ENCODE measurements at regions not wholly inside any gene's neighbourhood (a gene's known extent, or its start where the extent isn't known, plus 50 kb on each side); places are given as distances from the start of the nearest gene placed in this dataset.

DNA sequence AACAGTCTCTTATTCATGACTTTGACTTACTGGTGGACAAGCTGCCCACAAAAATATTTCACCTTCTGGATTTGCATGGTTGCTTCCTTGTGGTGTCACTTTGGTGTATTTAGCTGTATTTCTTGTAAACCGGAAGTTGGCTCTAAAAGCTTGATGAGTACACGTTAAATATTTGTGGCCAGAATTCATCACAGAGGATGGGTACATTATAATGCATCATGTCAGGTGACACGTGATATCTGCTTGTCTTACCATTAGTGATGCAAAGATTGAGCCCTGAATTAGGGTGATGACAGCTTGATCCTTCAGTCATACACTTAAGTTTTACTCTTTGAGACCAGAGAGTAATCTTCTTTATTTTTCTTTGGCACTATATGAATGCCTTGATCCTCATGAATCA lies 188.3 kb upstream of the RPS6KA3 start:
- H3K27me3 ChIP-seq (replicated peaks; ENCODE audit: control insufficient read depth, insufficient read depth, low read length), result no peaks in the 10 kb centered on the region
- intact Hi-C loops (cut with micrococcal nuclease; ENCODE audit: unreplicated experiment), result no loop called here
- ChIA-PET CTCF (no interaction called here), POLR2A (no interaction called here)
- H3K36me3 Mint-ChIP-seq (ENCODE audit: insufficient read depth, unreplicated experiment), result no peaks in the 10 kb centered on the region
- TF ChIP-seq, protein P1, sequence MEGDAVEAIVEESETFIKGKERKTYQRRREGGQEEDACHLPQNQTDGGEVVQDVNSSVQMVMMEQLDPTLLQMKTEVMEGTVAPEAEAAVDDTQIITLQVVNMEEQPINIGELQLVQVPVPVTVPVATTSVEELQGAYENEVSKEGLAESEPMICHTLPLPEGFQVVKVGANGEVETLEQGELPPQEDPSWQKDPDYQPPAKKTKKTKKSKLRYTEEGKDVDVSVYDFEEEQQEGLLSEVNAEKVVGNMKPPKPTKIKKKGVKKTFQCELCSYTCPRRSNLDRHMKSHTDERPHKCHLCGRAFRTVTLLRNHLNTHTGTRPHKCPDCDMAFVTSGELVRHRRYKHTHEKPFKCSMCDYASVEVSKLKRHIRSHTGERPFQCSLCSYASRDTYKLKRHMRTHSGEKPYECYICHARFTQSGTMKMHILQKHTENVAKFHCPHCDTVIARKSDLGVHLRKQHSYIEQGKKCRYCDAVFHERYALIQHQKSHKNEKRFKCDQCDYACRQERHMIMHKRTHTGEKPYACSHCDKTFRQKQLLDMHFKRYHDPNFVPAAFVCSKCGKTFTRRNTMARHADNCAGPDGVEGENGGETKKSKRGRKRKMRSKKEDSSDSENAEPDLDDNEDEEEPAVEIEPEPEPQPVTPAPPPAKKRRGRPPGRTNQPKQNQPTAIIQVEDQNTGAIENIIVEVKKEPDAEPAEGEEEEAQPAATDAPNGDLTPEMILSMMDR (IDR thresholded peaks at IDR 0.05; ENCODE audit: insufficient read depth in 1 of 2, low read depth in 1 of 2, low read length in 1 of 2, severe bottlenecking in 1 of 2, unreplicated experiment in 1 of 2), result no peak
- no peaks in the 10 kb centered on the region for H3K9me3 ChIP-seq
- H3K4me1 Mint-ChIP-seq (ENCODE audit: low read depth, unreplicated experiment), result no peaks in the 10 kb centered on the region
- H3K27ac Mint-ChIP-seq (ENCODE audit: unreplicated experiment), result no peak overlapping the region
- H3K4me3 Mint-ChIP-seq (ENCODE audit: unreplicated experiment), result no peak overlapping the region
- H3K4me1 ChIP-seq, result no peaks in the 10 kb centered on the region
- no peak overlapping the region for H3K4me3 ChIP-seq (ENCODE audit: low read depth, low read length)
- no peak for DNase-seq
- no TSS peak for BruUV-seq (replicated peaks)
- H3K27me3 Mint-ChIP-seq (ENCODE audit: insufficient read depth, unreplicated experiment), result no peaks in the 10 kb centered on the region
- H3K36me3 ChIP-seq (ENCODE audit: control insufficient read depth, insufficient read depth, low read length), result no peaks in the 10 kb centered on the region
- no peaks in the 10 kb centered on the region for H3K9me3 Mint-ChIP-seq (ENCODE audit: unreplicated experiment)

DNA sequence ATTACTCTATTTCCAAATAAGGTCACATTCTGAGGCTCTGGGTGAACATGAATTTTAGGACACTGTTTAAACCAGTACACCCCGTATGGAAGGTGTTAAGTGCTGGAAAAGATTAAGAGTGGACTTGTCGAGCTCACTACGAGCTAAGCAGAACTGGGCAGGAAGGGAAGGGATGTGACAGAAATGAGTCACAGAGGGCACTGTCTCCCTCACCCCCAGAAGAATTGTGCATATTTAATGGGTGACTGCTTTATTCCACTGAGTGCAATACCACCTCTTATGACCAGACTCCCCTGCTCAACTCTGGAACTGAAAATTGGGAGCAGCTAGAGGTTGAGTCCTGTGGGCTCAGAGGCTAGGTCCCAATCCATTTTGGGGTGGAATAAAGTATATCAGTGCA lies 187.4 kb upstream of the RPS6KA3 start:
- intact Hi-C loops (cut with micrococcal nuclease; ENCODE audit: unreplicated experiment), result no loop called here
- Mint-ChIP-seq H3K27me3 (ENCODE audit: insufficient read depth, unreplicated experiment) (no peaks in the 10 kb centered on the region), H3K9me3 (ENCODE audit: unreplicated experiment) (no peaks in the 10 kb centered on the region), H3K4me3 (ENCODE audit: unreplicated experiment) (no peak overlapping the region), H3K36me3 (ENCODE audit: insufficient read depth, unreplicated experiment) (no peaks in the 10 kb centered on the region), H3K27ac (ENCODE audit: unreplicated experiment) (no peak overlapping the region), H3K4me1 (ENCODE audit: low read depth, unreplicated experiment) (no peaks in the 10 kb centered on the region)
- Histone ChIP-seq H3K27me3 (replicated peaks; ENCODE audit: control insufficient read depth, insufficient read depth, low read length) (no peaks in the 10 kb centered on the region), H3K4me1 (no peaks in the 10 kb centered on the region), H3K36me3 (ENCODE audit: control insufficient read depth, insufficient read depth, low read length) (no peaks in the 10 kb centered on the region), H3K4me3 (ENCODE audit: low read depth, low read length) (no peak overlapping the region), H3K9me3 (no peaks in the 10 kb centered on the region)
- TF ChIP-seq, protein P1 (IDR thresholded peaks at IDR 0.05; ENCODE audit: insufficient read depth in 1 of 2, low read depth in 1 of 2, low read length in 1 of 2, severe bottlenecking in 1 of 2, unreplicated experiment in 1 of 2), result no peak
- BruUV-seq (replicated peaks), result no TSS peak
- POLR2A ChIA-PET, result no interaction called here
- DNase-seq, result no peak
- CTCF ChIA-PET, result no interaction called here

GRCh38 chrX:20452487-20452886 lies 185.8 kb upstream of the RPS6KA3 start:
- TF ChIP-seq, protein P1 (IDR thresholded peaks at IDR 0.05; ENCODE audit: insufficient read depth in 1 of 2, low read depth in 1 of 2, low read length in 1 of 2, severe bottlenecking in 1 of 2, unreplicated experiment in 1 of 2), result no peak
- BruUV-seq (replicated peaks), result no TSS peak
- no peaks in the 10 kb centered on the region for H3K27me3 Mint-ChIP-seq (ENCODE audit: insufficient read depth, unreplicated experiment)
- intact Hi-C loops (cut with micrococcal nuclease; ENCODE audit: unreplicated experiment), result no loop called here
- H3K4me1 Mint-ChIP-seq (ENCODE audit: low read depth, unreplicated experiment), result no peaks in the 10 kb centered on the region
- POLR2A ChIA-PET, result interaction anchor here (0.7 kb wide), 1 partner anchor 1015 kb away, joined by 4 read pairs; no protein-coding TSS in a partner anchor
- no peak overlapping the region for H3K4me3 Mint-ChIP-seq (ENCODE audit: unreplicated experiment)
- Histone ChIP-seq H3K36me3 (ENCODE audit: control insufficient read depth, insufficient read depth, low read length) (no peaks in the 10 kb centered on the region), H3K4me1 (no peaks in the 10 kb centered on the region), H3K9me3 (no peaks in the 10 kb centered on the region), H3K4me3 (ENCODE audit: low read depth, low read length) (no peak overlapping the region), H3K27me3 (replicated peaks; ENCODE audit: control insufficient read depth, insufficient read depth, low read length) (no peaks in the 10 kb centered on the region)
- no peak overlapping the region for H3K27ac Mint-ChIP-seq (ENCODE audit: unreplicated experiment)
- CTCF ChIA-PET, result no interaction called here
- no peak for DNase-seq
- H3K9me3 Mint-ChIP-seq (ENCODE audit: unreplicated experiment), result no peaks in the 10 kb centered on the region
- no peaks in the 10 kb centered on the region for H3K36me3 Mint-ChIP-seq (ENCODE audit: insufficient read depth, unreplicated experiment)
